Activated CD4-positive, CD25-positive, alpha-beta regulatory T cell treated with anti-CD3 and anti-CD28 coated beads, Interleukin-2, amount 50 U/mL, for 24 hours (primary cell): ENCODE measurements at regions not wholly inside any gene's neighbourhood (a gene's known extent, or its start where the extent isn't known, plus 50 kb on each side); places are given as distances from the start of the nearest gene placed in this dataset.
"Not testable (repeated sequence)": the region's sequence is repeated elsewhere in the genome, so short reads cannot be mapped to it uniquely, and the experiment has no call there.

ENCODE experiments used
- ATAC-seq, 2 donors: fragments of 150-1000 bp; cut with Tn5 transposase; one replicate each; pipeline ENCODE4 v1.10.0; 2021; ENCODE audit warnings: mild to moderate bottlenecking in 1 of 2, moderate library complexity in 1 of 2

- ATAC-seq: not testable (repeated sequence)
Measured at GRCh38 chr14:106300951-106301510, 774.6 kb downstream of the TMEM121 start.

GRCh38 chr14:106301609-106302008 is 775.2 kb downstream of the TMEM121 start:
- not testable (repeated sequence) for ATAC-seq

- no peak for ATAC-seq
Measured at GRCh38 chr14:106302661-106303060, 776.3 kb downstream of the TMEM121 start.

GRCh38 chr14:106304271-106304670 is 777.9 kb downstream of the TMEM121 start:
- no peak for ATAC-seq

- ATAC-seq: peak; percentile 83
Measured at GRCh38 chr14:106308839-106309389, 782.5 kb downstream of the TMEM121 start.

GRCh38 chr14:106309423-106309822 is 783.0 kb downstream of the TMEM121 start:
- no peak for ATAC-seq

- no peak for ATAC-seq
Measured at GRCh38 chr14:106315436-106315835, 789.1 kb downstream of the TMEM121 start.

- no peak for ATAC-seq
Measured at GRCh38 chr14:106317593-106317992, 791.2 kb downstream of the TMEM121 start.

GRCh38 chr14:106318700-106319099 is 792.3 kb downstream of the TMEM121 start:
- ATAC-seq: no peak

- ATAC-seq: not testable (repeated sequence)
Measured at GRCh38 chr14:106323970-106324369, 797.6 kb downstream of the TMEM121 start.

- ATAC-seq: no peak
Measured at GRCh38 chr14:106327234-106327633, 800.9 kb downstream of the TMEM121 start.

- ATAC-seq: not testable (repeated sequence)
Measured at GRCh38 chr14:106327702-106328353, 801.4 kb downstream of the TMEM121 start.

- not testable (repeated sequence) for ATAC-seq
Measured at GRCh38 chr14:106329243-106329642, 802.9 kb downstream of the TMEM121 start.

GRCh38 chr14:106329987-106330774 is 803.8 kb downstream of the TMEM121 start:
- peak; percentile 20 to 25 for ATAC-seq

GRCh38 chr14:106334428-106335109 is 808.2 kb downstream of the TMEM121 start:
- ATAC-seq: peak in 1 of 2 donors; percentile 20

GRCh38 chr14:106335110-106335429 is 808.7 kb downstream of the TMEM121 start:
- not testable (repeated sequence) for ATAC-seq

GRCh38 chr14:106338775-106339174 is 812.4 kb downstream of the TMEM121 start:
- not testable (repeated sequence) for ATAC-seq

- ATAC-seq: peak in 1 of 2 donors; percentile 27
Measured at GRCh38 chr14:106340658-106341057, 814.3 kb downstream of the TMEM121 start.

- ATAC-seq: peak; percentile 38 to 62
Measured at GRCh38 chr14:106341161-106341560, 814.8 kb downstream of the TMEM121 start.

- ATAC-seq: no peak
Measured at GRCh38 chr14:106343626-106344025, 817.2 kb downstream of the TMEM121 start.

GRCh38 chr14:106344065-106344614 is 817.8 kb downstream of the TMEM121 start:
- not testable (repeated sequence) for ATAC-seq

GRCh38 chr14:106344791-106345479 is 818.6 kb downstream of the TMEM121 start:
- not testable (repeated sequence) for ATAC-seq
